Smooth muscle cell (in vitro differentiated cells): ENCODE measurements at regions not wholly inside any gene's neighbourhood (a gene's known extent, or its start where the extent isn't known, plus 50 kb on each side); places are given as distances from the start of the nearest gene placed in this dataset.

Experiments
- DNase-seq: peaks from one replicate; lab custom pipeline; 2025; ENCODE audit not compliant: unreplicated experiment; lab: John Stamatoyannopoulos, UW
- H2AFZ ChIP-seq: fragments of 200-600 bp; sonication (generic); 2 replicates; pipeline ENCODE4 v1.6.0; 2016; ENCODE audit warnings: antibody characterized with exemption, low read depth, mild to moderate bottlenecking
- H3F3A ChIP-seq: fragments of 200-600 bp; sonication (generic); 2 replicates; pipeline ENCODE4 v1.6.0; 2017; ENCODE audit warnings: antibody characterized with exemption, low read depth
- H3K27ac ChIP-seq: fragments of 200-600 bp; sonication (generic); 2 replicates; pipeline ENCODE4 v1.5.1; 2016; ENCODE audit warnings: low read depth, mild to moderate bottlenecking
- H3K27me3 ChIP-seq: fragments of 200-600 bp; sonication (generic); 2 replicates; pipeline ENCODE4 v1.6.1; 2016; ENCODE audit warnings: low read depth, mild to moderate bottlenecking
- H3K36me3 ChIP-seq: fragments of 200-600 bp; sonication (generic); 2 replicates; pipeline ENCODE4 v1.5.1; 2016; ENCODE audit warnings: low read depth
- H3K4me1 ChIP-seq: fragments of 200-600 bp; sonication (generic); 2 replicates; pipeline ENCODE4 v1.5.1; 2016; ENCODE audit warnings: low read depth
- H3K4me2 ChIP-seq: fragments of 200-600 bp; sonication (generic); 2 replicates; pipeline ENCODE4 v1.6.0; 2016; ENCODE audit warnings: mild to moderate bottlenecking
- H3K4me3 ChIP-seq: fragments of 200-600 bp; sonication (generic); 2 replicates; pipeline ENCODE4 v1.5.1; 2016; ENCODE audit warnings: mild to moderate bottlenecking
- H3K79me2 ChIP-seq: fragments of 200-600 bp; sonication (generic); 2 replicates; pipeline ENCODE4 v1.6.0; 2016; ENCODE audit warnings: low read depth, mild to moderate bottlenecking
- H3K9ac ChIP-seq: fragments of 200-600 bp; sonication (generic); 2 replicates; pipeline ENCODE4 v1.6.0; 2016; ENCODE audit warnings: low read depth
- H3K9me3 ChIP-seq: fragments of 200-600 bp; sonication (generic); replicated peaks from 2 replicates; pipeline ENCODE4 v1.5.1; 2016; ENCODE audit warnings: low read depth
- H4K20me1 ChIP-seq: fragments of 200-600 bp; sonication (generic); 2 replicates; pipeline ENCODE4 v1.6.0; 2016; ENCODE audit warnings: low read depth
- WGBS: methylation state at CpG from one replicate; pipeline ENCODE4 v1.1.7; 2016; ENCODE audit warnings: low lambda C conversion rate; 5-methylcytosine and 5-hydroxymethylcytosine counted together
- TF ChIP-seq, protein P1 (sequence below): fragments of 200-600 bp; sonication (generic); IDR thresholded peaks from 2 replicates; pipeline ENCODE4 v1.5.1; 2017; ENCODE audit warnings: borderline replicate concordance, mild to moderate bottlenecking, antibody characterized with exemption; ENCODE audit not compliant: insufficient read depth, poor library complexity, severe bottlenecking

GRCh38 chr3:150142936-150143335 is 172.2 kb upstream of the PFN2 start:
- Histone ChIP-seq H3K27me3 (no peaks in the 10 kb centered on the region), H3K9me3 (no peaks in the 10 kb centered on the region), H3F3A (peaks cover 11% of the 10 kb centered on the region), H4K20me1 (no peaks in the 10 kb centered on the region), H3K4me2 (no peak overlapping the region), H2AFZ (no peak overlapping the region), H3K4me1 (peaks cover 9% of the 10 kb centered on the region), H3K27ac (no peak overlapping the region), H3K79me2 (no peaks in the 10 kb centered on the region), H3K4me3 (no peak overlapping the region), H3K36me3 (no peaks in the 10 kb centered on the region), H3K9ac (no peak overlapping the region)
- no peak for DNase-seq
- TF ChIP-seq, protein P1, sequence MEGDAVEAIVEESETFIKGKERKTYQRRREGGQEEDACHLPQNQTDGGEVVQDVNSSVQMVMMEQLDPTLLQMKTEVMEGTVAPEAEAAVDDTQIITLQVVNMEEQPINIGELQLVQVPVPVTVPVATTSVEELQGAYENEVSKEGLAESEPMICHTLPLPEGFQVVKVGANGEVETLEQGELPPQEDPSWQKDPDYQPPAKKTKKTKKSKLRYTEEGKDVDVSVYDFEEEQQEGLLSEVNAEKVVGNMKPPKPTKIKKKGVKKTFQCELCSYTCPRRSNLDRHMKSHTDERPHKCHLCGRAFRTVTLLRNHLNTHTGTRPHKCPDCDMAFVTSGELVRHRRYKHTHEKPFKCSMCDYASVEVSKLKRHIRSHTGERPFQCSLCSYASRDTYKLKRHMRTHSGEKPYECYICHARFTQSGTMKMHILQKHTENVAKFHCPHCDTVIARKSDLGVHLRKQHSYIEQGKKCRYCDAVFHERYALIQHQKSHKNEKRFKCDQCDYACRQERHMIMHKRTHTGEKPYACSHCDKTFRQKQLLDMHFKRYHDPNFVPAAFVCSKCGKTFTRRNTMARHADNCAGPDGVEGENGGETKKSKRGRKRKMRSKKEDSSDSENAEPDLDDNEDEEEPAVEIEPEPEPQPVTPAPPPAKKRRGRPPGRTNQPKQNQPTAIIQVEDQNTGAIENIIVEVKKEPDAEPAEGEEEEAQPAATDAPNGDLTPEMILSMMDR = no peak

DNA sequence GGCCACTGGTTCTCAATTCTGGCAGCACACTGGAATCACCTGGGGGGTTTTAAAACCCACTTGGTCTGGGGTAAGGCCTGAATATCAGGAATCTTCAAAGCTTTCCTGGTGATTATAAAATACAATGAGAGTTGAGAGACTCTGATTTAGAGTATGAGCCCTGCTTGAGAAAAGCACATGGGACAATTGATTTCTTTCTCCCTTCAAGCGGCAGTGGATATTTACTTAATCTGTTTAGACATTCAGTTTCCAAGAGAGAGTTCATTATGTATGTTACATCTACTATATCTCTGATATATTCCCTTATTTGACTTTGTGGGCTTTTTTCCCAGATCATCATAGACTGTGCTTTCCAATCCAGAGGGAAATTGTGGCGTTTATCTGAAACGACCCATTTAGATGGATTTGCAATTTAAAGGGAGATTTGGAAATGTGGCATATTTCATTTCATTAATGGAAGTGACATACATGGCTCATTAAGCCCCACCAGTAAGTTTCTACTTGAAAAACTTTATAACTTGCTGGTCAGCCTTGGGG is 171.2 kb upstream of the PFN2 start:
- Histone ChIP-seq H3K27me3 (no peaks in the 10 kb centered on the region), H3K4me2 (no peak overlapping the region), H3K27ac (no peak overlapping the region), H2AFZ (no peak overlapping the region), H3K4me3 (no peak overlapping the region), H3K4me1 (no peaks in the 10 kb centered on the region), H3K36me3 (no peaks in the 10 kb centered on the region), H4K20me1 (no peaks in the 10 kb centered on the region), H3K9ac (no peak overlapping the region), H3F3A (peaks cover 6% of the 10 kb centered on the region), H3K9me3 (no peaks in the 10 kb centered on the region), H3K79me2 (no peaks in the 10 kb centered on the region)
- TF ChIP-seq, protein P1 = no peak
- WGBS = 96% methylated on average over 3 of the region's 3 CpGs
- DNase-seq = no peak

GRCh38 chr3:150140614-150141321 is 170.1 kb upstream of the PFN2 start:
- no peaks in the 10 kb centered on the region for H3K27me3 ChIP-seq
- H3K9me3 ChIP-seq = no peaks in the 10 kb centered on the region
- TF ChIP-seq, protein P1 = no peak
- no peak overlapping the region for H3K9ac ChIP-seq
- no peak overlapping the region for H3K4me2 ChIP-seq
- H3K79me2 ChIP-seq = no peaks in the 10 kb centered on the region
- H2AFZ ChIP-seq = no peak overlapping the region
- H4K20me1 ChIP-seq = no peaks in the 10 kb centered on the region
- no peak for DNase-seq
- H3K4me1 ChIP-seq = no peaks in the 10 kb centered on the region
- no peak overlapping the region for H3K4me3 ChIP-seq
- H3K36me3 ChIP-seq = no peaks in the 10 kb centered on the region
- no peak overlapping the region for H3K27ac ChIP-seq
- WGBS = 94% methylated on average over 14 of the region's 14 CpGs
- H3F3A ChIP-seq = no peaks in the 10 kb centered on the region

GRCh38 chr3:150138824-150139223 is 168.1 kb upstream of the PFN2 start:
- H3K79me2 ChIP-seq = no peaks in the 10 kb centered on the region
- no peaks in the 10 kb centered on the region for H3K4me1 ChIP-seq
- no peak for DNase-seq
- no peaks in the 10 kb centered on the region for H3K27me3 ChIP-seq
- no peaks in the 10 kb centered on the region for H3K36me3 ChIP-seq
- WGBS = 94% methylated on average over 3 of the region's 3 CpGs
- no peaks in the 10 kb centered on the region for H3K9me3 ChIP-seq
- H2AFZ ChIP-seq = no peak overlapping the region
- no peaks in the 10 kb centered on the region for H3F3A ChIP-seq
- H4K20me1 ChIP-seq = no peaks in the 10 kb centered on the region
- H3K4me3 ChIP-seq = no peak overlapping the region
- H3K4me2 ChIP-seq = no peak overlapping the region
- no peak overlapping the region for H3K27ac ChIP-seq
- TF ChIP-seq, protein P1 = no peak
- no peak overlapping the region for H3K9ac ChIP-seq
